Activated CD8-positive, alpha-beta T cell treated with anti-CD3 and anti-CD28 coated beads, Interleukin-2, amount 10 ng/mL, durations not matched to agents 7 days and 5 days (primary cell): ENCODE measurements at regions not wholly inside any gene's neighbourhood (a gene's known extent, or its start where the extent isn't known, plus 50 kb on each side); places are given as distances from the start of the nearest gene placed in this dataset.
A peak's percentile ranks its signal among the peaks of the same experiment; 100 is the strongest.

Experiments
- ATAC-seq: fragments of 150-1000 bp; cut with Tn5 transposase; one replicate; pipeline ENCODE4 v1.10.0; 2021; ENCODE audit warnings: moderate library complexity
- CTCF ChIA-PET: fragments of 350-600 bp; sonication (Branson Sonifier 250); formaldehyde crosslinking; loops from one replicate; lab custom pipeline; 2021; ENCODE audit warnings: antibody characterized with exemption; lab: Charles Lee
- POLR2A ChIA-PET: fragments of 350-600 bp; sonication (Branson Sonifier 250); formaldehyde crosslinking; loops from one replicate; lab custom pipeline; 2021; ENCODE audit warnings: antibody characterized with exemption; lab: Charles Lee
- DNase-seq: peaks from one replicate; pipeline ENCODE4 v3.0.0-alpha.2; 2020
- H3K27ac Mint-ChIP-seq: one replicate; pipeline ENCODE4 v1.8.0; 2021; ENCODE audit warnings: mild to moderate bottlenecking, mixed read lengths
- H3K27me3 Mint-ChIP-seq: one replicate; pipeline ENCODE4 v1.8.0; 2021; ENCODE audit warnings: low read depth, mixed read lengths
- H3K36me3 Mint-ChIP-seq: one replicate; pipeline ENCODE4 v1.8.0; 2021; ENCODE audit warnings: low read depth, mixed read lengths
- H3K4me1 Mint-ChIP-seq: one replicate; pipeline ENCODE4 v1.8.0; 2021; ENCODE audit warnings: low read depth, mixed read lengths
- H3K4me3 Mint-ChIP-seq: one replicate; pipeline ENCODE4 v1.8.0; 2021; ENCODE audit warnings: mild to moderate bottlenecking, mixed read lengths
- H3K9me3 Mint-ChIP-seq: one replicate; pipeline ENCODE4 v1.8.0; 2022; ENCODE audit warnings: mixed read lengths; ENCODE audit not compliant: insufficient read depth

DNA sequence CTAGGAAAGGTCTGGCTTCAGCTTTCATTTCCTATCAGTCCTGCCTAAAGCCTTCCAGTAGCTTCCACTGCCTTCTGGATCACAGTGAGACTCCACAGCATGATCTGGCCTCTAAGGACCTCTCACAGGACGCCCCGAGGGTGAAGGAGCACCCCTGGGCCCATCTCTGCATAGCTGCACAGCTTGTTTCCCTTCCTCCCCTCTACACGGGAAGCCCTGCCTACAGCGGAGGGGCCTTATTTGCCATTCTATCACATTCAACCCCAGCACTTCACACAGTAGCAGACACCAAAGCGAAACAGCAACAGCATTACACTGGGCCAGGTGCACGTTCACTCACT is 162.3 kb upstream of the GRK3 start:
- peaks cover 5% of the 10 kb centered on the region for H3K36me3 Mint-ChIP-seq
- no peak overlapping the region for H3K27ac Mint-ChIP-seq
- H3K4me1 Mint-ChIP-seq: peaks cover 58% of the 10 kb centered on the region
- POLR2A ChIA-PET: interaction anchor here (0.6 to 1.1 kb wide), 2 partner anchors 10 to 163 kb away, joined by 3 read pairs; no protein-coding TSS in a partner anchor
- CTCF ChIA-PET: interaction anchor here (0.7 to 1.4 kb wide), 2 partner anchors 13 to 68 kb away, joined by 3 read pairs; no protein-coding TSS in a partner anchor
- H3K27me3 Mint-ChIP-seq: no peaks in the 10 kb centered on the region
- peak overlapping the region; percentile 2 for H3K4me3 Mint-ChIP-seq
- DNase-seq (no peak), ATAC-seq (no peak)
- H3K9me3 Mint-ChIP-seq: no peaks in the 10 kb centered on the region

GRCh38 chr22:25402501-25403283 is 161.8 kb upstream of the GRK3 start:
- DNase-seq (no peak), ATAC-seq (no peak)
- Mint-ChIP-seq H3K4me3 (peak overlapping the region; percentile 88), H3K36me3 (peaks cover 2% of the 10 kb centered on the region), H3K9me3 (no peaks in the 10 kb centered on the region), H3K4me1 (peaks cover 55% of the 10 kb centered on the region), H3K27me3 (no peaks in the 10 kb centered on the region), H3K27ac (peak overlapping the region; percentile 37)
- ChIA-PET CTCF (interaction anchor here (1.4 to 1.7 kb wide), 3 partner anchors 39 to 69 kb away, joined by 3 to 5 read pairs (median 3); no protein-coding TSS in a partner anchor), POLR2A (interaction anchor here (0.6 to 1.1 kb wide), 2 partner anchors 10 to 11 kb away, joined by 3 read pairs; no protein-coding TSS in a partner anchor)

DNA sequence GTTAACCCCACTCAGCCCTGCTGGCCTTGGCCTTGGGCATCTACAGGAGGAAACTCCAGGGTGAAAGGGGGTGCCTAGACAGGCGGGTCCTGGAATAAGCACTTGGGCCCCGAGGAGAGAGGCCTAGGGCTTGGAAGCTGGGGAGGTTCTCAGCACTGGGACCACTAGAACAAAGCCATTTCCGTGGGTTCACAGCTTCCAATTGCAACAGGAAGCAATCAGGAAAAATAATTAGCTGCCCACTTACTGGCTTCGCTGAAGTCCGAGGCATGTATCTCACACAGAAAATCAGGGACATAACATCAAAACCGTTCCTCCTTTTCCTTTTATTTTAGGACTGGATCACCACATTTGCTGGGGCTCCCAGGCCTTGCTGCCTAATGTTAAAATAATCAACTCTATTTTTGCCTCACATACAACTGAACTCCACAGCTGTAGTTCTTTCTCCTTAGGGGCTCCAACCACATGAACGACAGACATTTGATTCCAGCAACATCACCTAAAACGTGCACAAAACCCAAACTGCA is 161.1 kb upstream of the GRK3 start:
- H3K27me3 Mint-ChIP-seq: no peaks in the 10 kb centered on the region
- POLR2A ChIA-PET: interaction anchor here (0.6 to 1.1 kb wide), 2 partner anchors 11 to 17 kb away, joined by 3 to 6 read pairs; no protein-coding TSS in a partner anchor
- H3K27ac Mint-ChIP-seq: peak overlapping the region; percentile 58
- H3K4me1 Mint-ChIP-seq: peaks cover 50% of the 10 kb centered on the region
- ATAC-seq: no peak
- no peak for DNase-seq
- no peaks in the 10 kb centered on the region for H3K9me3 Mint-ChIP-seq
- H3K36me3 Mint-ChIP-seq: peaks cover 2% of the 10 kb centered on the region
- CTCF ChIA-PET: interaction anchor here (0.9 to 1.7 kb wide), 3 partner anchors 40 to 45 kb away, joined by 3 to 5 read pairs (median 3); no protein-coding TSS in a partner anchor
- H3K4me3 Mint-ChIP-seq: peak overlapping the region; percentile 88

- peaks cover 2% of the 10 kb centered on the region for H3K36me3 Mint-ChIP-seq
- DNase-seq (no peak), ATAC-seq (peak; percentile 9)
- H3K27ac Mint-ChIP-seq: peak overlapping the region; percentile 58
- peaks cover 44% of the 10 kb centered on the region for H3K4me1 Mint-ChIP-seq
- ChIA-PET POLR2A (interaction anchor here (1.1 kb wide), 1 partner anchor 18 kb away, joined by 6 read pairs; no protein-coding TSS in a partner anchor), CTCF (interaction anchor here (0.9 to 1.7 kb wide), 3 partner anchors 40 to 44 kb away, joined by 3 to 5 read pairs (median 3); no protein-coding TSS in a partner anchor)
- H3K4me3 Mint-ChIP-seq: peak overlapping the region; percentile 88
- H3K27me3 Mint-ChIP-seq: no peaks in the 10 kb centered on the region
- H3K9me3 Mint-ChIP-seq: no peaks in the 10 kb centered on the region
These were observed 160.5 kb upstream of the GRK3 start for GRCh38 chr22:25403811-25404471.

GRCh38 chr22:25404556-25404927 is 159.9 kb upstream of the GRK3 start:
- ChIA-PET POLR2A (interaction anchor here (1.1 kb wide), 1 partner anchor 18 kb away, joined by 6 read pairs; no protein-coding TSS in a partner anchor), CTCF (interaction anchor here (1.4 to 1.7 kb wide), 2 partner anchors 41 to 44 kb away, joined by 3 to 5 read pairs; no protein-coding TSS in a partner anchor)
- Mint-ChIP-seq H3K4me3 (peak overlapping the region; percentile 88), H3K27me3 (no peaks in the 10 kb centered on the region), H3K4me1 (peaks cover 43% of the 10 kb centered on the region), H3K27ac (peak overlapping the region; percentile 58), H3K9me3 (no peaks in the 10 kb centered on the region), H3K36me3 (peaks cover 2% of the 10 kb centered on the region)
- ATAC-seq: peak; percentile 5
- no peak for DNase-seq

GRCh38 chr22:25404928-25405816 is 159.3 kb upstream of the GRK3 start:
- ChIA-PET POLR2A (interaction anchor here (0.6 kb wide), 1 partner anchor 14 kb away, joined by 4 read pairs; no protein-coding TSS in a partner anchor), CTCF (interaction anchor here (1.2 kb wide), 1 partner anchor 42 kb away, joined by 3 read pairs; no protein-coding TSS in a partner anchor)
- H3K9me3 Mint-ChIP-seq: no peaks in the 10 kb centered on the region
- H3K4me3 Mint-ChIP-seq: peak overlapping the region; percentile 88
- peaks cover 39% of the 10 kb centered on the region for H3K4me1 Mint-ChIP-seq
- peaks cover 2% of the 10 kb centered on the region for H3K36me3 Mint-ChIP-seq
- H3K27me3 Mint-ChIP-seq: no peaks in the 10 kb centered on the region
- DNase-seq: peak; percentile 78
- H3K27ac Mint-ChIP-seq: peak overlapping the region; percentile 65
- ATAC-seq: peak; percentile 88

GRCh38 chr22:25405841-25406509 is 158.5 kb upstream of the GRK3 start:
- Mint-ChIP-seq H3K27me3 (no peaks in the 10 kb centered on the region), H3K27ac (peak overlapping the region; percentile 65), H3K9me3 (no peaks in the 10 kb centered on the region), H3K36me3 (peaks cover 2% of the 10 kb centered on the region), H3K4me1 (peaks cover 42% of the 10 kb centered on the region), H3K4me3 (peak overlapping the region; percentile 64)
- DNase-seq (no peak), ATAC-seq (no peak)
- POLR2A ChIA-PET: interaction anchor here (0.6 kb wide), 1 partner anchor 13 kb away, joined by 4 read pairs; no protein-coding TSS in a partner anchor
- CTCF ChIA-PET: interaction anchor here (1.2 kb wide), 1 partner anchor 41 kb away, joined by 3 read pairs; no protein-coding TSS in a partner anchor

GRCh38 chr22:25406510-25407210 is 157.8 kb upstream of the GRK3 start:
- ChIA-PET CTCF (interaction anchor here (1.2 kb wide), 1 partner anchor 41 kb away, joined by 3 read pairs; no protein-coding TSS in a partner anchor), POLR2A (interaction anchor here (0.8 kb wide), 1 partner anchor 41 kb away, joined by 4 read pairs; no protein-coding TSS in a partner anchor)
- no peak for DNase-seq
- no peaks in the 10 kb centered on the region for H3K27me3 Mint-ChIP-seq
- H3K27ac Mint-ChIP-seq: peak overlapping the region; percentile 65
- H3K9me3 Mint-ChIP-seq: no peaks in the 10 kb centered on the region
- ATAC-seq: no peak
- peak overlapping the region; percentile 64 for H3K4me3 Mint-ChIP-seq
- H3K36me3 Mint-ChIP-seq: no peaks in the 10 kb centered on the region
- peaks cover 45% of the 10 kb centered on the region for H3K4me1 Mint-ChIP-seq

GRCh38 chr22:25407226-25407858 is 157.1 kb upstream of the GRK3 start:
- H3K36me3 Mint-ChIP-seq: no peaks in the 10 kb centered on the region
- no peak overlapping the region for H3K27ac Mint-ChIP-seq
- no peaks in the 10 kb centered on the region for H3K9me3 Mint-ChIP-seq
- no peaks in the 10 kb centered on the region for H3K27me3 Mint-ChIP-seq
- ATAC-seq: no peak
- peak overlapping the region; percentile 64 for H3K4me3 Mint-ChIP-seq
- peaks cover 38% of the 10 kb centered on the region for H3K4me1 Mint-ChIP-seq
- ChIA-PET CTCF (no interaction called here), POLR2A (interaction anchor here (0.8 kb wide), 1 partner anchor 41 kb away, joined by 4 read pairs; no protein-coding TSS in a partner anchor)
- DNase-seq: no peak
